Breast epithelium (tissue), 4 donors: ENCODE measurements at regions not wholly inside any gene's neighbourhood (a gene's known extent, or its start where the extent isn't known, plus 50 kb on each side); places are given as distances from the start of the nearest gene placed in this dataset.

ENCODE experiments used
- DNase-seq, 2 donors: peaks; one replicate each; pipeline ENCODE4 v3.0.0-alpha.2; 2019; ENCODE audit warnings: low spot score in 2 of 2
- H3K27ac ChIP-seq, 2 donors: fragments of 200-600 bp; sonication (generic) in 1 of 2; one replicate each; pipeline ENCODE4 v1.5.1; 2016 to 2019; ENCODE audit warnings: mild to moderate bottlenecking in 1 of 2
- H3K27me3 ChIP-seq, 2 donors: fragments of 200-600 bp; sonication (generic) in 1 of 2; one replicate each; pipeline versions ENCODE4 v1.5.1 to v1.6.0; 2017 to 2019; ENCODE audit warnings: control low read depth in 1 of 2, mild to moderate bottlenecking in 1 of 2
- H3K36me3 ChIP-seq: fragments of 200-600 bp; one replicate; pipeline ENCODE4 v1.5.1; 2019
- H3K4me1 ChIP-seq, 2 donors: fragments of 200-600 bp; sonication (generic); one replicate each; pipeline ENCODE4 v1.5.1; 2016 to 2019; ENCODE audit warnings: control low read depth in 1 of 2
- H3K4me3 ChIP-seq, 3 donors: fragments of 200-600 bp; sonication (generic); 1 replicate in 2 of 3; 2 replicates in 1 of 3; pipeline ENCODE4 v1.5.1; 2016 to 2019; ENCODE audit warnings: mild to moderate bottlenecking in 3 of 3, moderate library complexity in 2 of 3
- H3K9me3 ChIP-seq, 2 donors: fragments of 200-600 bp; sonication (generic) in 1 of 2; one replicate each; pipeline ENCODE4 v1.5.1; 2016 to 2019; ENCODE audit warnings: control low read depth in 1 of 2
- CTCF ChIP-seq, 3 donors: fragments of 450-650 bp; IDR thresholded peaks; one replicate each; pipeline ENCODE4 v1.5.1; 2016 to 2017; ENCODE audit warnings: antibody characterized with exemption in 3 of 3, mild to moderate bottlenecking in 3 of 3, moderate library complexity in 3 of 3
- POLR2A ChIP-seq: fragments of 450-650 bp; IDR thresholded peaks from one replicate; pipeline ENCODE4 v1.6.1; 2016; ENCODE audit warnings: antibody characterized with exemption, mild to moderate bottlenecking, moderate library complexity
- POLR2AphosphoS5 ChIP-seq, 3 donors: sonication (generic); formaldehyde crosslinking; IDR thresholded peaks; one replicate each; pipeline ENCODE4 v1.6.1; 2017; ENCODE audit warnings: antibody characterized with exemption in 3 of 3
- intact Hi-C: fragments of 100-400 bp; cut with DNase I; formaldehyde crosslinking; loops from one replicate; pipeline ENCODE4 v1.15.1; 2023; ENCODE audit warnings: low total_unique reads

GRCh38 chr4:152029631-152030030 is 268.8 kb upstream of the GATB start:
- no peak overlapping the region for H3K27ac ChIP-seq
- H3K27me3 ChIP-seq: no peaks in the 10 kb centered on the region
- intact Hi-C loops: no loop called here
- H3K4me3 ChIP-seq: no peak overlapping the region
- no peaks in the 10 kb centered on the region for H3K36me3 ChIP-seq
- H3K9me3 ChIP-seq: no peaks in the 10 kb centered on the region
- H3K4me1 ChIP-seq: no peaks in the 10 kb centered on the region
- DNase-seq: no peak
- no peak for TF ChIP-seq POLR2A
- TF ChIP-seq POLR2AphosphoS5 (IDR thresholded peaks at IDR 0.05): no peak
- TF ChIP-seq CTCF (IDR thresholded peaks at IDR 0.05): no peak

GRCh38 chr4:152028131-152028530 is 267.3 kb upstream of the GATB start:
- H3K4me1 ChIP-seq: no peaks in the 10 kb centered on the region
- intact Hi-C loops: no loop called here
- no peak for DNase-seq
- H3K36me3 ChIP-seq: no peaks in the 10 kb centered on the region
- no peak overlapping the region for H3K4me3 ChIP-seq
- H3K27ac ChIP-seq: no peak overlapping the region
- H3K27me3 ChIP-seq: no peaks in the 10 kb centered on the region
- H3K9me3 ChIP-seq: no peaks in the 10 kb centered on the region
- TF ChIP-seq POLR2AphosphoS5 (IDR thresholded peaks at IDR 0.05) (no peak), CTCF (IDR thresholded peaks at IDR 0.05) (no peak), POLR2A (no peak)

GRCh38 chr4:152024881-152025280 is 264.1 kb upstream of the GATB start:
- Histone ChIP-seq H3K4me3 (no peak overlapping the region), H3K9me3 (no peaks in the 10 kb centered on the region), H3K36me3 (no peaks in the 10 kb centered on the region), H3K27ac (no peak overlapping the region), H3K4me1 (no peaks in the 10 kb centered on the region), H3K27me3 (no peaks in the 10 kb centered on the region)
- no peak for TF ChIP-seq POLR2A
- TF ChIP-seq POLR2AphosphoS5 (IDR thresholded peaks at IDR 0.05): no peak
- no peak for TF ChIP-seq CTCF (IDR thresholded peaks at IDR 0.05)
- no peak for DNase-seq
- intact Hi-C loops: no loop called here

- no peak overlapping the region for H3K4me3 ChIP-seq
- TF ChIP-seq POLR2AphosphoS5 (IDR thresholded peaks at IDR 0.05): no peak
- no peak for TF ChIP-seq POLR2A
- no peak for TF ChIP-seq CTCF (IDR thresholded peaks at IDR 0.05)
- no peaks in the 10 kb centered on the region for H3K9me3 ChIP-seq
- no peaks in the 10 kb centered on the region for H3K36me3 ChIP-seq
- no peak overlapping the region for H3K27ac ChIP-seq
- H3K4me1 ChIP-seq: no peaks in the 10 kb centered on the region
- DNase-seq: no peak
- no peaks in the 10 kb centered on the region for H3K27me3 ChIP-seq
- intact Hi-C loops: no loop called here
Observed at GRCh38 chr4:152023674-152024073, 262.9 kb upstream of the GATB start.

- Histone ChIP-seq H3K4me1 (no peaks in the 10 kb centered on the region), H3K9me3 (no peaks in the 10 kb centered on the region), H3K36me3 (no peaks in the 10 kb centered on the region), H3K4me3 (no peak overlapping the region), H3K27me3 (no peaks in the 10 kb centered on the region), H3K27ac (no peak overlapping the region)
- intact Hi-C loops: no loop called here
- no peak for TF ChIP-seq CTCF (IDR thresholded peaks at IDR 0.05)
- TF ChIP-seq POLR2A: no peak
- TF ChIP-seq POLR2AphosphoS5 (IDR thresholded peaks at IDR 0.05): no peak
- DNase-seq: no peak
Observed at GRCh38 chr4:152022543-152022942, 261.7 kb upstream of the GATB start.
